ENCODE measurements at regions not wholly inside any gene's neighbourhood (a gene's known extent, or its start where the extent isn't known, plus 50 kb on each side); places are given as distances from the start of the nearest gene placed in this dataset.

DNA sequence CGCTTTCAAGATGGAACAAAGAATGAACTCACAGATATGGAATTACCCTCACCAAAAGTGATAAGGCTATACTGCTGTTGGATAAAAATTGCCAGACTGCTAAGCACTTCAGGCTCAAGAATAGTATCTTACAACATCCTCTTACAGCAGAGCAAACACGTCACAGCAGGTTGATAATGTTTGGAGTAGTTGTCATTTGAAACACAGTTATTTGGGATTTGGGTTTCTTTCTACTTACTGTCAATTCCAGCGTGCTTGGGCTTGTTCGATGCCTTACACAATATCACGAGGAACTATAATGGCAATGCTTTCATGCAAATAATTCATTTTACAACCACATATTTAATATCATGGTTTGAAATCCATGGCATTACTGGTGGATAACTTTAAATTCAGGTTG lies 1223.7 kb upstream of the AGA start:
- Histone ChIP-seq H3K27me3 (ENCODE audit: control insufficient read depth in 2 of 2, insufficient read depth in 2 of 2, low read length in 2 of 2) (no peaks in the 10 kb centered on the region), H2AFZ (ENCODE audit: insufficient read depth, low read depth, low read length, poor library complexity, severe bottlenecking) (no peak overlapping the region), H3K9me3 (replicated peaks in 1 of 2; ENCODE audit: control insufficient read depth in 1 of 2, insufficient read depth in 1 of 2, low read length in 2 of 2) (peaks cover 3 to 4% of the 10 kb centered on the region in 2 donors), H4K20me1 (ENCODE audit: insufficient read depth, low read length) (no peaks in the 10 kb centered on the region), H3K4me1 (ENCODE audit: control insufficient read depth in 1 of 2, insufficient read depth in 2 of 2, low read length in 2 of 2) (no peaks in the 10 kb centered on the region), H3K4me3 (replicated peaks in 1 of 3; ENCODE audit: low read depth in 2 of 3, low read length in 3 of 3) (no peak overlapping the region), H3K9ac (ENCODE audit: insufficient read depth, low read length, poor library complexity, severe bottlenecking) (no peak overlapping the region), H3K27ac (ENCODE audit: low read depth in 1 of 2, low read length in 2 of 2) (no peak overlapping the region), H3K79me2 (ENCODE audit: insufficient read depth, low read length) (no peaks in the 10 kb centered on the region), H3K36me3 (replicated peaks in 1 of 2; ENCODE audit: control insufficient read depth in 1 of 2, insufficient read depth in 2 of 2, low read length in 2 of 2) (no peaks in the 10 kb centered on the region), H3K4me2 (replicated peaks; ENCODE audit: extremely low read depth, low read length, poor library complexity, severe bottlenecking) (no peak overlapping the region)
- Mint-ChIP-seq H3K27ac (no peak overlapping the region), H3K4me3 (no peak overlapping the region), H3K4me1 (no peaks in the 10 kb centered on the region), H3K9me3 (peaks cover 0 to 8% (median 5%) of the 10 kb centered on the region in 7 donors), H3K36me3 (no peaks in the 10 kb centered on the region), H3K27me3 (ENCODE audit: low read depth in 3 of 3) (no peaks in the 10 kb centered on the region)
- intact Hi-C loops (cut with micrococcal nuclease), result no loop called here
- TF ChIP-seq, protein P1, sequence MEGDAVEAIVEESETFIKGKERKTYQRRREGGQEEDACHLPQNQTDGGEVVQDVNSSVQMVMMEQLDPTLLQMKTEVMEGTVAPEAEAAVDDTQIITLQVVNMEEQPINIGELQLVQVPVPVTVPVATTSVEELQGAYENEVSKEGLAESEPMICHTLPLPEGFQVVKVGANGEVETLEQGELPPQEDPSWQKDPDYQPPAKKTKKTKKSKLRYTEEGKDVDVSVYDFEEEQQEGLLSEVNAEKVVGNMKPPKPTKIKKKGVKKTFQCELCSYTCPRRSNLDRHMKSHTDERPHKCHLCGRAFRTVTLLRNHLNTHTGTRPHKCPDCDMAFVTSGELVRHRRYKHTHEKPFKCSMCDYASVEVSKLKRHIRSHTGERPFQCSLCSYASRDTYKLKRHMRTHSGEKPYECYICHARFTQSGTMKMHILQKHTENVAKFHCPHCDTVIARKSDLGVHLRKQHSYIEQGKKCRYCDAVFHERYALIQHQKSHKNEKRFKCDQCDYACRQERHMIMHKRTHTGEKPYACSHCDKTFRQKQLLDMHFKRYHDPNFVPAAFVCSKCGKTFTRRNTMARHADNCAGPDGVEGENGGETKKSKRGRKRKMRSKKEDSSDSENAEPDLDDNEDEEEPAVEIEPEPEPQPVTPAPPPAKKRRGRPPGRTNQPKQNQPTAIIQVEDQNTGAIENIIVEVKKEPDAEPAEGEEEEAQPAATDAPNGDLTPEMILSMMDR (IDR thresholded peaks at IDR 0.05), result no peak
- no CpG with 5 or more reads among the region's 5 CpGs for WGBS (ENCODE audit: insufficient coverage)
- DNase-seq, result no peak

- no peak for DNase-seq
- Mint-ChIP-seq H3K9me3 (peaks cover 0 to 5% (median 0%) of the 10 kb centered on the region in 7 donors), H3K4me1 (no peaks in the 10 kb centered on the region), H3K27me3 (ENCODE audit: low read depth in 3 of 3) (no peaks in the 10 kb centered on the region), H3K36me3 (no peaks in the 10 kb centered on the region), H3K27ac (no peak overlapping the region), H3K4me3 (no peak overlapping the region)
- Histone ChIP-seq H2AFZ (ENCODE audit: insufficient read depth, low read depth, low read length, poor library complexity, severe bottlenecking) (no peak overlapping the region), H3K27me3 (ENCODE audit: control insufficient read depth in 2 of 2, insufficient read depth in 2 of 2, low read length in 2 of 2) (no peaks in the 10 kb centered on the region), H3K4me1 (ENCODE audit: control insufficient read depth in 1 of 2, insufficient read depth in 2 of 2, low read length in 2 of 2) (no peaks in the 10 kb centered on the region), H3K4me3 (replicated peaks in 1 of 3; ENCODE audit: low read depth in 2 of 3, low read length in 3 of 3) (no peak overlapping the region), H4K20me1 (ENCODE audit: insufficient read depth, low read length) (no peaks in the 10 kb centered on the region), H3K9ac (ENCODE audit: insufficient read depth, low read length, poor library complexity, severe bottlenecking) (no peak overlapping the region), H3K9me3 (replicated peaks in 1 of 2; ENCODE audit: control insufficient read depth in 1 of 2, insufficient read depth in 1 of 2, low read length in 2 of 2) (no peaks in the 10 kb centered on the region), H3K27ac (ENCODE audit: low read depth in 1 of 2, low read length in 2 of 2) (no peak overlapping the region), H3K36me3 (replicated peaks in 1 of 2; ENCODE audit: control insufficient read depth in 1 of 2, insufficient read depth in 2 of 2, low read length in 2 of 2) (no peaks in the 10 kb centered on the region), H3K4me2 (replicated peaks; ENCODE audit: extremely low read depth, low read length, poor library complexity, severe bottlenecking) (no peak overlapping the region), H3K79me2 (ENCODE audit: insufficient read depth, low read length) (no peaks in the 10 kb centered on the region)
- TF ChIP-seq, protein P1 (IDR thresholded peaks at IDR 0.05), result no peak
- whole genome bisulfite sequencing (ENCODE audit: insufficient coverage), result no CpG with 5 or more reads among the region's 4 CpGs
- intact Hi-C loops (cut with micrococcal nuclease), result no loop called here
Observed at GRCh38 chr4:178671766-178672165, 1229.5 kb upstream of the AGA start.

Measured in CD14-positive monocyte (primary cell).